Activated naive CD4-positive, alpha-beta T cell treated with anti-CD3 and anti-CD28 coated beads for 36 hours (primary cell): ENCODE measurements at regions not wholly inside any gene's neighbourhood (a gene's known extent, or its start where the extent isn't known, plus 50 kb on each side); places are given as distances from the start of the nearest gene placed in this dataset.

Source experiments
- CTCF ChIA-PET: fragments of 350-600 bp; sonication (Branson Sonifier 250); formaldehyde crosslinking; loops from one replicate; lab custom pipeline; 2021; ENCODE audit warnings: antibody characterized with exemption; lab: Charles Lee
- DNase-seq: peaks from one replicate; pipeline ENCODE4 v3.0.0-alpha.2; 2020
- H3K27ac Mint-ChIP-seq: one replicate; pipeline ENCODE4 v1.8.0; 2021; ENCODE audit warnings: mild to moderate bottlenecking, mixed read lengths
- H3K27me3 Mint-ChIP-seq: one replicate; pipeline ENCODE4 v1.8.0; 2021; ENCODE audit warnings: low read depth, mixed read lengths
- H3K36me3 Mint-ChIP-seq: one replicate; pipeline ENCODE4 v1.8.0; 2021; ENCODE audit warnings: low read depth, mixed read lengths
- H3K4me1 Mint-ChIP-seq: one replicate; pipeline ENCODE4 v1.8.0; 2021; ENCODE audit warnings: low read depth, mixed read lengths
- H3K4me3 Mint-ChIP-seq: one replicate; pipeline ENCODE4 v1.8.0; 2021; ENCODE audit warnings: mild to moderate bottlenecking, moderate library complexity, mixed read lengths
- H3K9me3 Mint-ChIP-seq: one replicate; pipeline ENCODE4 v1.8.0; 2021; ENCODE audit warnings: mixed read lengths
- intact Hi-C: fragments of 100-400 bp; cut with micrococcal nuclease; formaldehyde crosslinking; loops from one replicate; pipeline ENCODE4 v1.15.1; 2023

GRCh38 chr5:91521334-91521733 is 138.2 kb upstream of the ARRDC3 start:
- H3K27me3 Mint-ChIP-seq: no peaks in the 10 kb centered on the region
- H3K9me3 Mint-ChIP-seq: no peaks in the 10 kb centered on the region
- no peak overlapping the region for H3K4me3 Mint-ChIP-seq
- no peak for DNase-seq
- H3K27ac Mint-ChIP-seq: no peak overlapping the region
- H3K36me3 Mint-ChIP-seq: no peaks in the 10 kb centered on the region
- peaks cover 4% of the 10 kb centered on the region for H3K4me1 Mint-ChIP-seq
- intact Hi-C loops: no loop called here
- CTCF ChIA-PET: interaction anchor here (0.5 kb wide), 1 partner anchor 1521 kb away, joined by 3 read pairs; no protein-coding TSS in a partner anchor

GRCh38 chr5:91514400-91514799 is 131.3 kb upstream of the ARRDC3 start:
- Mint-ChIP-seq H3K27ac (no peak overlapping the region), H3K9me3 (no peaks in the 10 kb centered on the region), H3K27me3 (no peaks in the 10 kb centered on the region), H3K4me3 (no peak overlapping the region), H3K4me1 (no peaks in the 10 kb centered on the region), H3K36me3 (no peaks in the 10 kb centered on the region)
- intact Hi-C loops: no loop called here
- CTCF ChIA-PET: interaction anchor here (1.2 kb wide), 1 partner anchor 13 kb away, joined by 3 read pairs; no protein-coding TSS in a partner anchor
- DNase-seq: no peak

GRCh38 chr5:91503321-91503720 is 120.2 kb upstream of the ARRDC3 start:
- CTCF ChIA-PET: no interaction called here
- no peak for DNase-seq
- Mint-ChIP-seq H3K4me3 (no peak overlapping the region), H3K36me3 (no peaks in the 10 kb centered on the region), H3K9me3 (no peaks in the 10 kb centered on the region), H3K4me1 (no peaks in the 10 kb centered on the region), H3K27ac (no peak overlapping the region), H3K27me3 (no peaks in the 10 kb centered on the region)
- intact Hi-C loops: no loop called here

GRCh38 chr5:91500758-91501157 is 117.6 kb upstream of the ARRDC3 start:
- intact Hi-C loops: loop anchor here (1.0 kb wide), 1 partner anchor 141 kb away; no protein-coding TSS in a partner anchor
- peak overlapping the region; percentile 15 for H3K27ac Mint-ChIP-seq

GRCh38 chr5:91499943-91500531 is 116.9 kb upstream of the ARRDC3 start:
- no peak for DNase-seq
- intact Hi-C loops: loop anchor here (1.0 kb wide), 1 partner anchor 141 kb away; no protein-coding TSS in a partner anchor
- CTCF ChIA-PET: interaction anchor here (0.8 to 1.5 kb wide), 5 partner anchors 16 to 143 kb away, joined by 3 to 10 read pairs (median 4); no protein-coding TSS in a partner anchor
- no peak overlapping the region for H3K27ac Mint-ChIP-seq
- no peak overlapping the region for H3K4me3 Mint-ChIP-seq
- no peaks in the 10 kb centered on the region for H3K27me3 Mint-ChIP-seq
- H3K4me1 Mint-ChIP-seq: peaks cover 2% of the 10 kb centered on the region
- no peaks in the 10 kb centered on the region for H3K9me3 Mint-ChIP-seq
- H3K36me3 Mint-ChIP-seq: no peaks in the 10 kb centered on the region

More at GRCh38 chr5:91500758-91501157, 117.6 kb upstream of the ARRDC3 start:
- Mint-ChIP-seq H3K36me3 (no peaks in the 10 kb centered on the region), H3K9me3 (no peaks in the 10 kb centered on the region), H3K27me3 (no peaks in the 10 kb centered on the region), H3K4me3 (no peak overlapping the region), H3K4me1 (no peaks in the 10 kb centered on the region)
- CTCF ChIA-PET: interaction anchor here (0.7 to 1.5 kb wide), 7 partner anchors 13 to 303 kb away, joined by 3 to 8 read pairs (median 3); no protein-coding TSS in a partner anchor
- no peak for DNase-seq

- CTCF ChIA-PET: no interaction called here
- intact Hi-C loops: no loop called here
- Mint-ChIP-seq H3K9me3 (no peaks in the 10 kb centered on the region), H3K36me3 (no peaks in the 10 kb centered on the region), H3K27ac (no peak overlapping the region), H3K4me1 (peaks cover 18% of the 10 kb centered on the region), H3K27me3 (no peaks in the 10 kb centered on the region), H3K4me3 (no peak overlapping the region)
- DNase-seq: no peak
Measured at GRCh38 chr5:91495699-91496098, 112.6 kb upstream of the ARRDC3 start.

GRCh38 chr5:91494447-91494996 is 111.4 kb upstream of the ARRDC3 start:
- H3K27me3 Mint-ChIP-seq: no peaks in the 10 kb centered on the region
- H3K27ac Mint-ChIP-seq: no peak overlapping the region
- CTCF ChIA-PET: interaction anchor here (0.7 kb wide), 1 partner anchor 148 kb away, joined by 3 read pairs; no protein-coding TSS in a partner anchor
- H3K4me3 Mint-ChIP-seq: no peak overlapping the region
- no peaks in the 10 kb centered on the region for H3K36me3 Mint-ChIP-seq
- DNase-seq: no peak
- H3K9me3 Mint-ChIP-seq: no peaks in the 10 kb centered on the region
- intact Hi-C loops: no loop called here
- H3K4me1 Mint-ChIP-seq: peaks cover 18% of the 10 kb centered on the region

GRCh38 chr5:91493086-91493485 is 110.0 kb upstream of the ARRDC3 start:
- Mint-ChIP-seq H3K9me3 (no peaks in the 10 kb centered on the region), H3K27ac (no peak overlapping the region), H3K36me3 (no peaks in the 10 kb centered on the region), H3K4me1 (peaks cover 18% of the 10 kb centered on the region), H3K27me3 (no peaks in the 10 kb centered on the region), H3K4me3 (no peak overlapping the region)
- CTCF ChIA-PET: interaction anchor here (0.6 to 0.7 kb wide), 2 partner anchors 9 to 61 kb away, joined by 3 read pairs; no protein-coding TSS in a partner anchor
- intact Hi-C loops: no loop called here
- DNase-seq: no peak

- Mint-ChIP-seq H3K36me3 (no peaks in the 10 kb centered on the region), H3K4me3 (no peak overlapping the region), H3K4me1 (peaks cover 18% of the 10 kb centered on the region), H3K27me3 (no peaks in the 10 kb centered on the region), H3K9me3 (no peaks in the 10 kb centered on the region), H3K27ac (no peak overlapping the region)
- CTCF ChIA-PET: no interaction called here
- DNase-seq: no peak
- intact Hi-C loops: loop anchor here (2.0 kb wide), 1 partner anchor 56 kb away; no protein-coding TSS in a partner anchor
Measured at GRCh38 chr5:91491229-91491628, 108.1 kb upstream of the ARRDC3 start.

- Mint-ChIP-seq H3K9me3 (no peaks in the 10 kb centered on the region), H3K27ac (no peak overlapping the region), H3K27me3 (no peaks in the 10 kb centered on the region), H3K4me1 (peaks cover 18% of the 10 kb centered on the region), H3K4me3 (no peak overlapping the region), H3K36me3 (no peaks in the 10 kb centered on the region)
- no peak for DNase-seq
- CTCF ChIA-PET: no interaction called here
- intact Hi-C loops: loop anchor here (2.0 kb wide), 1 partner anchor 56 kb away; no protein-coding TSS in a partner anchor
Measured at GRCh38 chr5:91490316-91490715, 107.2 kb upstream of the ARRDC3 start.

- CTCF ChIA-PET: interaction anchor here (1.2 kb wide), 1 partner anchor 15 kb away, joined by 3 read pairs; no protein-coding TSS in a partner anchor
- peaks cover 5% of the 10 kb centered on the region for H3K4me1 Mint-ChIP-seq
- H3K4me3 Mint-ChIP-seq: no peak overlapping the region
- H3K27ac Mint-ChIP-seq: no peak overlapping the region
- no peak for DNase-seq
- intact Hi-C loops: no loop called here
- no peaks in the 10 kb centered on the region for H3K36me3 Mint-ChIP-seq
- H3K9me3 Mint-ChIP-seq: no peaks in the 10 kb centered on the region
- no peaks in the 10 kb centered on the region for H3K27me3 Mint-ChIP-seq
Measured at GRCh38 chr5:91487420-91487819, 104.3 kb upstream of the ARRDC3 start.

- peaks cover 1% of the 10 kb centered on the region for H3K4me1 Mint-ChIP-seq
- intact Hi-C loops: no loop called here
- CTCF ChIA-PET: no interaction called here
- no peak for DNase-seq
- no peaks in the 10 kb centered on the region for H3K9me3 Mint-ChIP-seq
- no peaks in the 10 kb centered on the region for H3K36me3 Mint-ChIP-seq
- H3K4me3 Mint-ChIP-seq: no peak overlapping the region
- H3K27ac Mint-ChIP-seq: no peak overlapping the region
- H3K27me3 Mint-ChIP-seq: no peaks in the 10 kb centered on the region
Measured at GRCh38 chr5:91486638-91487037, 103.5 kb upstream of the ARRDC3 start.
